H9 (cell line): ENCODE measurements at regions not wholly inside any gene's neighbourhood (a gene's known extent, or its start where the extent isn't known, plus 50 kb on each side); places are given as distances from the start of the nearest gene placed in this dataset.

Experiments
- DNase-seq: peaks from one replicate; pipeline ENCODE4 v3.0.0-alpha.2; 2017
- H2AFZ ChIP-seq: one replicate; pipeline ENCODE4 v1.6.1; 2013; ENCODE audit warnings: mild to moderate bottlenecking, low read length, control low read depth, moderate library complexity
- H2AK5ac ChIP-seq: 2 replicates; pipeline ENCODE4 v1.6.1; 2013; ENCODE audit warnings: low read length, control low read depth, mixed read lengths; ENCODE audit not compliant: insufficient read length
- H2BK120ac ChIP-seq: one replicate; pipeline ENCODE4 v1.6.1; 2013; ENCODE audit warnings: low read depth, mild to moderate bottlenecking, low read length, control low read depth, inconsistent platforms; ENCODE audit not compliant: poor library complexity, severe bottlenecking
- H2BK12ac ChIP-seq: 2 replicates; pipeline ENCODE4 v1.6.1; 2013; ENCODE audit warnings: low read length, control low read depth, mixed read lengths, low read depth; ENCODE audit not compliant: insufficient read length
- H2BK15ac ChIP-seq: 2 replicates; pipeline ENCODE4 v1.6.1; 2013; ENCODE audit warnings: low read depth, low read length, control low read depth
- H2BK20ac ChIP-seq: one replicate; pipeline ENCODE4 v1.6.1; 2013; ENCODE audit warnings: low read depth, mild to moderate bottlenecking, low read length, control low read depth, inconsistent platforms; ENCODE audit not compliant: poor library complexity, severe bottlenecking
- H2BK5ac ChIP-seq: 2 replicates; pipeline ENCODE4 v1.6.1; 2013; ENCODE audit warnings: low read length, control low read depth, mixed read lengths; ENCODE audit not compliant: insufficient read length
- H3K14ac ChIP-seq: 2 replicates; pipeline ENCODE4 v1.6.1; 2013; ENCODE audit warnings: low read length, control low read depth; ENCODE audit not compliant: insufficient read depth
- H3K18ac ChIP-seq: 2 replicates; pipeline ENCODE4 v1.6.1; 2013; ENCODE audit warnings: low read depth, mild to moderate bottlenecking, mixed read lengths, low read length, control low read depth; ENCODE audit not compliant: insufficient read length
- H3K23ac ChIP-seq: 2 replicates; pipeline ENCODE4 v1.6.1; 2013; ENCODE audit warnings: low read length, control low read depth, mixed read lengths, low read depth; ENCODE audit not compliant: insufficient read length
- H3K23me2 ChIP-seq: 2 replicates; pipeline ENCODE4 v1.6.1; 2013; ENCODE audit warnings: low read depth, mild to moderate bottlenecking, mixed read lengths, low read length, control low read depth; ENCODE audit not compliant: insufficient read length, poor library complexity, severe bottlenecking
- H3K27ac ChIP-seq: 2 replicates; pipeline ENCODE4 v1.5.1; 2013; ENCODE audit warnings: low read length, control low read depth, mixed read lengths, low read depth; ENCODE audit not compliant: insufficient read length
- H3K27me3 ChIP-seq: 2 replicates; pipeline ENCODE4 v1.6.1; 2013; ENCODE audit warnings: low read length, control low read depth, inconsistent platforms; ENCODE audit not compliant: insufficient read depth
- H3K4ac ChIP-seq: 2 replicates; pipeline ENCODE4 v1.6.1; 2013; ENCODE audit warnings: low read depth, mild to moderate bottlenecking, control low read depth, inconsistent platforms, low read length, moderate library complexity
- H3K4me1 ChIP-seq: 2 replicates; pipeline ENCODE4 v1.6.1; 2013; ENCODE audit warnings: low read length, control low read depth, inconsistent platforms; ENCODE audit not compliant: insufficient read depth
- H3K4me2 ChIP-seq: 2 replicates; pipeline ENCODE4 v1.6.1; 2013; ENCODE audit warnings: low read length, control low read depth, mixed read lengths; ENCODE audit not compliant: insufficient read length, insufficient read depth
- H3K56ac ChIP-seq: 2 replicates; pipeline ENCODE4 v1.6.1; 2013; ENCODE audit warnings: low read depth, mild to moderate bottlenecking, mixed read lengths, low read length, control low read depth; ENCODE audit not compliant: insufficient read length
- H3K79me1 ChIP-seq: 2 replicates; pipeline ENCODE4 v1.6.1; 2013; ENCODE audit warnings: low read depth, mild to moderate bottlenecking, moderate library complexity, low read length, control low read depth, inconsistent platforms; ENCODE audit not compliant: insufficient read depth, poor library complexity, severe bottlenecking
- H3K79me2 ChIP-seq: 2 replicates; pipeline ENCODE4 v1.6.1; 2013; ENCODE audit warnings: low read length, control low read depth, inconsistent platforms; ENCODE audit not compliant: insufficient read depth
- H3K9ac ChIP-seq: 2 replicates; pipeline ENCODE4 v1.6.1; 2013; ENCODE audit warnings: low read length, control low read depth, mixed read lengths; ENCODE audit not compliant: insufficient read length; ENCODE audit errors: extremely low read depth
- H3K9me3 ChIP-seq: one replicate; pipeline ENCODE4 v1.6.1; 2013; ENCODE audit warnings: low read depth, low read length, inconsistent platforms; ENCODE audit not compliant: control insufficient read depth
- H3T11ph ChIP-seq: one replicate; pipeline ENCODE4 v1.6.1; 2013; ENCODE audit warnings: mild to moderate bottlenecking, low read length, control low read depth, inconsistent platforms
- H4K20me1 ChIP-seq: one replicate; pipeline ENCODE4 v1.6.1; 2013; ENCODE audit not compliant: control insufficient read depth, insufficient read length, insufficient read depth
- H4K5ac ChIP-seq: 2 replicates; pipeline ENCODE4 v1.6.1; 2013; ENCODE audit warnings: low read depth, mild to moderate bottlenecking, mixed read lengths, low read length, control low read depth; ENCODE audit not compliant: insufficient read length
- H4K8ac ChIP-seq: replicated peaks from 2 replicates; pipeline ENCODE4 v1.6.1; 2013; ENCODE audit warnings: low read length, control low read depth, mixed read lengths, low read depth; ENCODE audit not compliant: insufficient read length
- H4K91ac ChIP-seq: 2 replicates; pipeline ENCODE4 v1.6.1; 2013; ENCODE audit warnings: low read depth, mild to moderate bottlenecking, moderate library complexity, mixed read lengths, low read length, control low read depth; ENCODE audit not compliant: insufficient read length
- H3K27ac Mint-ChIP-seq, 3 experiments: 2 replicates in 2 of 3; 3 replicates in 1 of 3; pipeline ENCODE4 v1.8.0; 2020 to 2021; ENCODE audit warnings: mixed read lengths in 3 of 3, mild to moderate bottlenecking in 1 of 3, moderate library complexity in 1 of 3
- H3K27me3 Mint-ChIP-seq: 2 replicates; pipeline ENCODE4 v1.8.0; 2021; ENCODE audit warnings: low read depth, mild to moderate bottlenecking, moderate library complexity, mixed read lengths
- H3K36me3 Mint-ChIP-seq, 3 experiments: 2 replicates in 2 of 3; 3 replicates in 1 of 3; pipeline ENCODE4 v1.8.0; 2020 to 2021; ENCODE audit warnings: low read depth in 3 of 3, mixed read lengths in 3 of 3; ENCODE audit not compliant: insufficient read depth in 1 of 3
- H3K4me1 Mint-ChIP-seq, 2 experiments: 2 replicates each; pipeline ENCODE4 v1.8.0; 2020; ENCODE audit warnings: mixed read lengths in 2 of 2
- H3K4me3 Mint-ChIP-seq, 2 experiments: 2 replicates in 1 of 2; 3 replicates in 1 of 2; pipeline ENCODE4 v1.8.0; 2020 to 2021; ENCODE audit warnings: mild to moderate bottlenecking in 2 of 2, mixed read lengths in 2 of 2, moderate library complexity in 1 of 2
- H3K9me3 Mint-ChIP-seq, 2 experiments: 2 replicates in 1 of 2; 3 replicates in 1 of 2; pipeline ENCODE4 v1.8.0; 2020; ENCODE audit warnings: mild to moderate bottlenecking in 2 of 2, mixed read lengths in 2 of 2, moderate library complexity in 1 of 2
- CTCF ChIP-seq: fragments of 200-600 bp; sonication (generic); conservative IDR thresholded peaks from 3 replicates; pipeline ENCODE4 v1.8.0; 2021; ENCODE audit warnings: antibody characterized with exemption, mild to moderate bottlenecking
- WGBS: extraction: QIAGEN DNeasy Blood & Tissue Kit; methylation state at CpG from one replicate; pipeline ENCODE4 v1.1.7; 2013; ENCODE audit warnings: missing lambda C conversion rate, low lambda C conversion rate, mixed read lengths; ENCODE audit not compliant: insufficient read length; ENCODE audit errors: extremely low coverage; 5-methylcytosine and 5-hydroxymethylcytosine counted together

GRCh38 chr5:51471630-51472029 lies 88.4 kb downstream of the ISL1 start:
- Histone ChIP-seq H3K4me1 (no peaks in the 10 kb centered on the region), H4K20me1 (no peaks in the 10 kb centered on the region), H2BK12ac (no peak overlapping the region), H3T11ph (no peak overlapping the region), H2BK15ac (no peak overlapping the region), H4K5ac (no peak overlapping the region), H3K4me2 (no peak overlapping the region), H3K27ac (no peak overlapping the region), H2BK20ac (no peak overlapping the region), H3K27me3 (no peaks in the 10 kb centered on the region), H3K23ac (no peak overlapping the region), H4K8ac (no peak overlapping the region), H3K79me2 (no peaks in the 10 kb centered on the region), H3K56ac (no peak overlapping the region), H2AFZ (no peak overlapping the region), H3K9ac (no peak overlapping the region), H2BK120ac (no peak overlapping the region), H2BK5ac (no peak overlapping the region), H2AK5ac (no peak overlapping the region), H3K14ac (no peak overlapping the region), H3K9me3 (no peaks in the 10 kb centered on the region), H4K91ac (no peak overlapping the region), H3K4ac (no peak overlapping the region), H3K23me2 (no peaks in the 10 kb centered on the region), H3K18ac (no peak overlapping the region), H3K79me1 (no peaks in the 10 kb centered on the region)
- no peak for DNase-seq
- H3K4me1 Mint-ChIP-seq, result no peaks in the 10 kb centered on the region
- H3K27ac Mint-ChIP-seq, result no peak overlapping the region
- H3K4me3 Mint-ChIP-seq, result no peak overlapping the region
- no peaks in the 10 kb centered on the region for H3K9me3 Mint-ChIP-seq
- H3K27me3 Mint-ChIP-seq, result no peaks in the 10 kb centered on the region; the same call in 1 of the 2 replicates
- WGBS, result no CpG with 5 or more reads among the region's 1 CpG
- TF ChIP-seq CTCF, result no peak
- no peaks in the 10 kb centered on the region for H3K36me3 Mint-ChIP-seq
